OCI-LY3 (cell line): ENCODE measurements at regions not wholly inside any gene's neighbourhood (a gene's known extent, or its start where the extent isn't known, plus 50 kb on each side); places are given as distances from the start of the nearest gene placed in this dataset.

ENCODE experiments used
- H2AFZ ChIP-seq: fragments of 200-600, 300-600 bp; shearing (Covaris generic); 2 replicates; pipeline ENCODE4 v1.6.0; 2014; ENCODE audit warnings: antibody characterized with exemption, low read depth, low read length
- H3K27ac ChIP-seq: fragments of 200-600, 300-600 bp; sonication (generic); 2 replicates; pipeline ENCODE4 v1.5.1; 2014; ENCODE audit warnings: mild to moderate bottlenecking, low read length, moderate library complexity, mixed read lengths
- H3K27me3 ChIP-seq: fragments of 200-600, 300-600 bp; sonication (generic); 2 replicates; pipeline ENCODE4 v1.6.1; 2014; ENCODE audit warnings: low read depth, low read length, mixed read lengths
- H3K36me3 ChIP-seq: fragments of 200-600, 300-600 bp; sonication (generic); replicated peaks from 2 replicates; pipeline ENCODE3; 2014; ENCODE audit warnings: low read depth, low read length, mixed read lengths
- H3K4me1 ChIP-seq: fragments of 300-600, 200-600 bp; sonication (generic); 2 replicates; pipeline ENCODE4 v1.6.1; 2014; ENCODE audit warnings: low read length, mixed read lengths
- H3K4me2 ChIP-seq: fragments of 200-600, 300-600 bp; sonication (generic); 2 replicates; pipeline ENCODE4 v1.6.1; 2014; ENCODE audit warnings: low read length, mixed read lengths
- H3K4me3 ChIP-seq: fragments of 300-600, 200-600 bp; sonication (generic); 2 replicates; pipeline ENCODE4 v1.5.1; 2014; ENCODE audit warnings: antibody characterized with exemption, mild to moderate bottlenecking, low read length, moderate library complexity
- H3K79me2 ChIP-seq: fragments of 300-600, 200-600 bp; shearing (Covaris generic); 2 replicates; pipeline ENCODE4 v1.6.1; 2014; ENCODE audit warnings: mild to moderate bottlenecking, low read length, mixed read lengths
- H3K9ac ChIP-seq: fragments of 300-600, 200-600 bp; shearing (Covaris generic); 2 replicates; pipeline ENCODE4 v1.6.0; 2014; ENCODE audit warnings: mild to moderate bottlenecking, low read length, moderate library complexity
- H3K9me3 ChIP-seq: fragments of 200-600, 300-600 bp; shearing (Covaris generic); 2 replicates; pipeline ENCODE4 v1.6.1; 2014; ENCODE audit warnings: low read length, mixed read lengths; ENCODE audit not compliant: insufficient read depth
- H4K20me1 ChIP-seq: fragments of 200-600, 300-600 bp; sonication (generic); 2 replicates; pipeline ENCODE4 v1.6.1; 2016; ENCODE audit warnings: low read length, mixed read lengths; ENCODE audit not compliant: insufficient read depth
- EZH2phosphoT487 ChIP-seq: fragments of 200-600 bp; shearing (Covaris generic); IDR thresholded peaks from 2 replicates; pipeline ENCODE4 v1.6.1; 2018; ENCODE audit warnings: antibody characterized with exemption, mixed run types, low read depth
- TF ChIP-seq, protein P1 (sequence below): fragments of 200-600, 300-600 bp; sonication (generic); IDR thresholded peaks from 2 replicates; pipeline ENCODE4 v1.5.1; 2014; ENCODE audit warnings: antibody characterized with exemption, low read length, low read depth

DNA sequence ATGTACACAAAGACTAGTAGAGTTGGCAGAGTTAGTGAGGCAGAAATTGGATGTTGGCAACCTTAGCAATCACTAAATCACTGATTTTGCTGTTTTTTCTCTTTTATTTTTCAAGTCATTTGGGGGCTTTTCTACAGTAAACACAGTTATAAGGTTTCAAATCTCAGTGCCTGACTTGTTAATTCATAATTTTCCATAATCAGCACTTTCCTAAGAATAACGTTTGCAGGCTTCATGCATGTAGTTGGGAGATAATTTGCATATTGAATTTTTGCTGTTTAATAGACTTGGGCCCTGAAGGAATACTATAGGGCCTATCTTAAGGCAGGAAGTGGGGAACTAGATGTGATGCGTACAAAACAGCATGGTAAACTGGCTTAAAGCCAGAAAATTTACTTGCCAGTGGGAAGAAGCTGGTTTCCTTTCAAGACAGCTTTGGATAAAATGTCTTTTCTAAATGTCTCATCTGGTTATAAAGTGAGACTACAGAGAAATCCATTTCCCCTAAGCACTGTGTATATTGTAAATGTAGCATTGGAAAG, 127.2 kb upstream of the SMIM21 start:
- Histone ChIP-seq H3K4me2 (no peak overlapping the region), H3K4me3 (no peak overlapping the region), H3K4me1 (no peaks in the 10 kb centered on the region), H2AFZ (no peak overlapping the region), H3K9ac (no peak overlapping the region), H3K36me3 (no peaks in the 10 kb centered on the region), H3K9me3 (no peaks in the 10 kb centered on the region), H3K27me3 (peaks cover 75% of the 10 kb centered on the region), H4K20me1 (no peaks in the 10 kb centered on the region), H3K27ac (no peak overlapping the region), H3K79me2 (no peaks in the 10 kb centered on the region)
- TF ChIP-seq EZH2phosphoT487: no peak
- TF ChIP-seq, protein P1, sequence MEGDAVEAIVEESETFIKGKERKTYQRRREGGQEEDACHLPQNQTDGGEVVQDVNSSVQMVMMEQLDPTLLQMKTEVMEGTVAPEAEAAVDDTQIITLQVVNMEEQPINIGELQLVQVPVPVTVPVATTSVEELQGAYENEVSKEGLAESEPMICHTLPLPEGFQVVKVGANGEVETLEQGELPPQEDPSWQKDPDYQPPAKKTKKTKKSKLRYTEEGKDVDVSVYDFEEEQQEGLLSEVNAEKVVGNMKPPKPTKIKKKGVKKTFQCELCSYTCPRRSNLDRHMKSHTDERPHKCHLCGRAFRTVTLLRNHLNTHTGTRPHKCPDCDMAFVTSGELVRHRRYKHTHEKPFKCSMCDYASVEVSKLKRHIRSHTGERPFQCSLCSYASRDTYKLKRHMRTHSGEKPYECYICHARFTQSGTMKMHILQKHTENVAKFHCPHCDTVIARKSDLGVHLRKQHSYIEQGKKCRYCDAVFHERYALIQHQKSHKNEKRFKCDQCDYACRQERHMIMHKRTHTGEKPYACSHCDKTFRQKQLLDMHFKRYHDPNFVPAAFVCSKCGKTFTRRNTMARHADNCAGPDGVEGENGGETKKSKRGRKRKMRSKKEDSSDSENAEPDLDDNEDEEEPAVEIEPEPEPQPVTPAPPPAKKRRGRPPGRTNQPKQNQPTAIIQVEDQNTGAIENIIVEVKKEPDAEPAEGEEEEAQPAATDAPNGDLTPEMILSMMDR: no peak

DNA sequence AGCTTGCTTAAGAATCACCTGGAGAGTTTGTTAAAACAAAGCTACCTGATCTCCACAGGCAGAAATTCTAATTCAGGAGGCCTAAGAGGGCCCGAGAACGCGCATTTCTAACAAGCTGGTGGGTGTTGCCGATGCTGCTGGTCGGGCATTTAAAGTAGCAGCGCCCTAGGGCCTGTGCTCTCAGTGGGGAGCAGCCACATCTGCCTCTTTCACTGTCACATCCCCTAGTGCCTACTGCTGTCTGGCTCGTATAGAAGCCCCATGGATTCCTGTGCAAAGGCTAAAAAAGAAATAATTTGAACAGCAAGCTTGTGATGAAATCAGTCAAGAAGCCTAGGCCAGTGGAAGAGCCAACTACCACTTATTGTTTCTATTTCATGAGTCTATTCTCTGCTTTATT, 126.7 kb upstream of the SMIM21 start:
- Histone ChIP-seq H3K4me2 (no peak overlapping the region), H3K9me3 (no peaks in the 10 kb centered on the region), H3K79me2 (no peaks in the 10 kb centered on the region), H3K4me3 (no peak overlapping the region), H4K20me1 (no peaks in the 10 kb centered on the region), H3K36me3 (no peaks in the 10 kb centered on the region), H3K4me1 (no peaks in the 10 kb centered on the region), H3K27me3 (peaks cover 72% of the 10 kb centered on the region), H2AFZ (no peak overlapping the region), H3K27ac (no peak overlapping the region), H3K9ac (no peak overlapping the region)
- TF ChIP-seq, protein P1: no peak
- TF ChIP-seq EZH2phosphoT487: no peak

DNA sequence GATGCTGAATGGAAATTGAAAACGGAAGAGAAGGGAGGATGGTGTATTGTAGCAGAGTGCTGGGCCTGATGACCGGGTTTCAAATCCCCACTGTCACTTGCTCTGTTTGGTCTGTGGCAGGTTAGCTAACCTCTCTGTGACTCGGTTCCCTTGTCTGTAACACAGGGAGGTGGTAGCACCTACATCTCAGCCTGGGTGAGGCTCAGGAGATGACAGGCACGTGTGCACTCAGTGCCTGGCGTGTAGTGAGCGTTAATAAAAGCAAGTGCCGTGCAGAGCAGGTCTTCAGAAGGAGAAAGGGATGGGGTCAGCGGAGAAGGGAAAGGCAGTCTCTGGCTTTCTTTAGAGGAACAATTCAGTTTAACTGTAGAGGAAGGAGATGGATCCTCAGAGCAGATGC, 125.5 kb upstream of the SMIM21 start:
- Histone ChIP-seq H3K4me3 (no peak overlapping the region), H3K27me3 (peaks cover 62% of the 10 kb centered on the region), H3K79me2 (no peaks in the 10 kb centered on the region), H3K4me1 (no peaks in the 10 kb centered on the region), H3K9ac (no peak overlapping the region), H3K9me3 (no peaks in the 10 kb centered on the region), H3K4me2 (no peak overlapping the region), H4K20me1 (no peaks in the 10 kb centered on the region), H3K36me3 (no peaks in the 10 kb centered on the region), H2AFZ (no peak overlapping the region), H3K27ac (no peak overlapping the region)
- TF ChIP-seq, protein P1: no peak
- no peak for TF ChIP-seq EZH2phosphoT487

DNA sequence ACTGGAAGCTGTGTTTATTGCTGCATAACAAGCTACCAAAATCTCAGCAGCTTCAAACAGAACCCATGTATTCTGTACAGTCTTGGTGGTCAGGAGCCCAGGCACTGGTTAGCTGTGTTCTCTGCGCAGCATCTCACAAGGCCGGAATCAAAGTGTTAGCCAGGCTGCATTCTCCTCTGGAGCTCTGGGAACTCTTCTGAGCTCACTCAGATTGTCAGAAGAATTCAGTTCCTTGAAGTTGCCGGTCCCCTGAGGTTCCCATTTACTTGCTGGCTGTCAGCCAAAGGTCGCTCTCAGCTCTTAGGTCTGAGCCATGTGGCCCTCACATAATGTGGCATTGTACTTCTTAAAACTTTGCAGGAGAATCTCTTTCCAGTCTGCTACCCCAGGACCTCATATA, 123.6 kb upstream of the SMIM21 start:
- Histone ChIP-seq H3K9ac (no peak overlapping the region), H3K27ac (no peak overlapping the region), H3K4me2 (no peak overlapping the region), H4K20me1 (no peaks in the 10 kb centered on the region), H3K9me3 (no peaks in the 10 kb centered on the region), H3K4me3 (no peak overlapping the region), H3K79me2 (no peaks in the 10 kb centered on the region), H3K4me1 (no peaks in the 10 kb centered on the region), H3K36me3 (no peaks in the 10 kb centered on the region), H3K27me3 (peaks cover 43% of the 10 kb centered on the region), H2AFZ (no peak overlapping the region)
- TF ChIP-seq, protein P1: no peak
- no peak for TF ChIP-seq EZH2phosphoT487
